NT2/D1 (cell line): ENCODE measurements at regions not wholly inside any gene's neighbourhood (a gene's known extent, or its start where the extent isn't known, plus 50 kb on each side); places are given as distances from the start of the nearest gene placed in this dataset.

ENCODE experiments used
- YY1 ChIP-seq: IDR thresholded peaks from 2 replicates; pipeline ENCODE4 v1.6.1; 2011; ENCODE audit not compliant: insufficient read length, insufficient read depth
- ZNF274 ChIP-seq: IDR thresholded peaks from 2 replicates; pipeline ENCODE4 v1.6.1; 2011; ENCODE audit warnings: mild to moderate bottlenecking, low read depth, low read length

- TF ChIP-seq YY1 (no peak), ZNF274 (no peak)
Measured at GRCh38 chr3:56918111-56918568, 116.4 kb upstream of the ARHGEF3 start.
